ENCODE measurements at regions not wholly inside any gene's neighbourhood (a gene's known extent, or its start where the extent isn't known, plus 50 kb on each side); places are given as distances from the start of the nearest gene placed in this dataset.
A peak's percentile ranks its signal among the peaks of the same experiment; 100 is the strongest.

DNA sequence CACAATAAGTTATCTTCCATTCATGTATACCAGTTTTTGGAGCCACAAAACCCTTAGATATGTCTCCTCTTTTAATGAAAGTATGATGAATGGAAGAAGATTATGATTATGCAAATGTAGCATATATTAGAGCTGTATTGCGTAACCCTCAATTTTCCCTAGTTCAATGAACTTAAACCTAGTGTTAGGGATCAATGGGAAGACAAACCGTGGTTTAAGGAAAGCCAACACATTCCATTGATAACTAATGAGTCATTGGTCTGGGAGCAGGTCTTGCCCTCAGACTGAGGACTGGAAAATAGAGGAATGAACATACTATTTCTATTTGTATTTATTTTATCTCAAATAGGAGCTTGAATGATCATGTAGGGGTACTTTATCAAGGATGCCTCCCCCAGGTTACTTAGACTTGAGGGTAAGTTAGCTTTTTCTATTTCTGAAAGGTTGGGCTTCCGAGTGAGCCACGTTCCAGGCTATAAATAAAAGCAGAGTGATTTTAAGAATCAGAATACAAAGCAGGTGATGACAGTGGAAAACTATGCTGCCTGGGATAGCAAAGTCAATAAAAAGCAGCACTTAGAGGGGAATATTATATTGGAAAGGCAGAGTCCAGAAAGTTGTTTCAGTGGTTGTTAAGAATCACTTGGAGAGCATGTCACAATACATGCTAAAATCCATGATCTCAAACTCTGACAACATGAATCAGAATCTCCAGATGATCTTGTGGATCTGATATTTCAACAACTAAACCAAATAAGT lies 356.0 kb downstream of the ADAM29 start:
- no peaks in the 10 kb centered on the region for H4K20me1 ChIP-seq (ENCODE audit: insufficient read depth, low read length)
- H3K4me1 ChIP-seq (ENCODE audit: insufficient read depth, low read length, poor library complexity, severe bottlenecking): no peaks in the 10 kb centered on the region
- no peak overlapping the region for H3K27ac ChIP-seq (ENCODE audit: low read depth, low read length, poor library complexity, severe bottlenecking)
- no TSS peak for BruUV-seq (replicated peaks)
- intact Hi-C loops (cut with micrococcal nuclease; ENCODE audit: unreplicated experiment): no loop called here
- TF ChIP-seq, protein P1, sequence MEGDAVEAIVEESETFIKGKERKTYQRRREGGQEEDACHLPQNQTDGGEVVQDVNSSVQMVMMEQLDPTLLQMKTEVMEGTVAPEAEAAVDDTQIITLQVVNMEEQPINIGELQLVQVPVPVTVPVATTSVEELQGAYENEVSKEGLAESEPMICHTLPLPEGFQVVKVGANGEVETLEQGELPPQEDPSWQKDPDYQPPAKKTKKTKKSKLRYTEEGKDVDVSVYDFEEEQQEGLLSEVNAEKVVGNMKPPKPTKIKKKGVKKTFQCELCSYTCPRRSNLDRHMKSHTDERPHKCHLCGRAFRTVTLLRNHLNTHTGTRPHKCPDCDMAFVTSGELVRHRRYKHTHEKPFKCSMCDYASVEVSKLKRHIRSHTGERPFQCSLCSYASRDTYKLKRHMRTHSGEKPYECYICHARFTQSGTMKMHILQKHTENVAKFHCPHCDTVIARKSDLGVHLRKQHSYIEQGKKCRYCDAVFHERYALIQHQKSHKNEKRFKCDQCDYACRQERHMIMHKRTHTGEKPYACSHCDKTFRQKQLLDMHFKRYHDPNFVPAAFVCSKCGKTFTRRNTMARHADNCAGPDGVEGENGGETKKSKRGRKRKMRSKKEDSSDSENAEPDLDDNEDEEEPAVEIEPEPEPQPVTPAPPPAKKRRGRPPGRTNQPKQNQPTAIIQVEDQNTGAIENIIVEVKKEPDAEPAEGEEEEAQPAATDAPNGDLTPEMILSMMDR (conservative IDR thresholded peaks at IDR 0.05; ENCODE audit: low read length): no peak
- TF ChIP-seq EZH2phosphoT487 (IDR thresholded peaks at IDR 0.05; ENCODE audit: borderline replicate concordance, low read depth, low read length): no peak
- H3K9me2 ChIP-seq (ENCODE audit: insufficient read depth, low read length): no peaks in the 10 kb centered on the region
- H3K36me3 ChIP-seq (ENCODE audit: insufficient read depth, low read length): no peaks in the 10 kb centered on the region
- H2AFZ ChIP-seq (ENCODE audit: low read length): peak overlapping the region; percentile 39; the same call in 1 of the 2 replicates
- no peaks in the 10 kb centered on the region for H3K79me2 ChIP-seq (ENCODE audit: insufficient read depth, low read depth, low read length)
- DNase-seq (ENCODE audit: low spot score): no peak
- no peak overlapping the region for H3K4me2 ChIP-seq (ENCODE audit: low read length)
- ChIA-PET POLR2A (interaction anchor here (0.6 to 1.6 kb wide), 3 partner anchors 9 to 41 kb away, joined by 3 to 7 read pairs (median 4); no protein-coding TSS in a partner anchor), CTCF (ENCODE audit: unreplicated experiment) (no interaction called here)
- no peak overlapping the region for H3K4me3 ChIP-seq (ENCODE audit: low read depth, low read length, poor library complexity, severe bottlenecking)
- no peaks in the 10 kb centered on the region; the same call in 1 of the 2 replicates for H3K9me3 ChIP-seq (ENCODE audit: low read length)

DNA sequence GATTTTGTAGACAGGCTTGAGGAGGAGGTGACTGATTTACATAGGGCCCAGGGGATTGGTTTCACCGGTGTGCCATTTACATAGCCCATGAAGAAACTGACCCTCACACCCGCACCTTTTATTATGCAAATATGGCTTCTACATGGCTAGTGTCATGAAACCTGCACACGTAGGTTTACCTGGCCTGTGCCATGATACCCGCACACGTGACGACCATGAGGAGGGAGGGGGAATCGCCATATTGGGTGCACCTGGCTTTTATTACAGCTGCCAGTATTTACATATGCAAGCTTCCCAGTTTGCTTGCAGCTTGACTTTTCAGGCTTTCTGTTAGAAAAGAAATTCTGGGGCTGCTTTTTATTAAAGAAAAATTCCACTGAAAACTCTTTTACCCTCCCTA lies 359.7 kb downstream of the ADAM29 start:
- ChIA-PET CTCF (ENCODE audit: unreplicated experiment) (interaction anchor here (0.7 kb wide), 1 partner anchor 756 kb away, joined by 3 read pairs; no protein-coding TSS in a partner anchor), POLR2A (no interaction called here)
- no TSS peak for BruUV-seq (replicated peaks)
- Histone ChIP-seq H3K9me2 (ENCODE audit: insufficient read depth, low read length) (no peaks in the 10 kb centered on the region), H3K9me3 (ENCODE audit: low read length) (no peaks in the 10 kb centered on the region; the same call in 1 of the 2 replicates), H3K79me2 (ENCODE audit: insufficient read depth, low read depth, low read length) (no peaks in the 10 kb centered on the region), H3K27ac (ENCODE audit: low read depth, low read length, poor library complexity, severe bottlenecking) (no peak overlapping the region), H3K4me2 (ENCODE audit: low read length) (no peak overlapping the region), H3K4me1 (ENCODE audit: insufficient read depth, low read length, poor library complexity, severe bottlenecking) (no peaks in the 10 kb centered on the region), H3K36me3 (ENCODE audit: insufficient read depth, low read length) (no peaks in the 10 kb centered on the region), H4K20me1 (ENCODE audit: insufficient read depth, low read length) (no peaks in the 10 kb centered on the region), H2AFZ (ENCODE audit: low read length) (no peak overlapping the region), H3K4me3 (ENCODE audit: low read depth, low read length, poor library complexity, severe bottlenecking) (no peak overlapping the region)
- TF ChIP-seq, protein P1 (conservative IDR thresholded peaks at IDR 0.05; ENCODE audit: low read length): no peak
- TF ChIP-seq EZH2phosphoT487 (IDR thresholded peaks at IDR 0.05; ENCODE audit: borderline replicate concordance, low read depth, low read length): no peak
- intact Hi-C loops (cut with micrococcal nuclease; ENCODE audit: unreplicated experiment): no loop called here
- DNase-seq (ENCODE audit: low spot score): no peak

DNA sequence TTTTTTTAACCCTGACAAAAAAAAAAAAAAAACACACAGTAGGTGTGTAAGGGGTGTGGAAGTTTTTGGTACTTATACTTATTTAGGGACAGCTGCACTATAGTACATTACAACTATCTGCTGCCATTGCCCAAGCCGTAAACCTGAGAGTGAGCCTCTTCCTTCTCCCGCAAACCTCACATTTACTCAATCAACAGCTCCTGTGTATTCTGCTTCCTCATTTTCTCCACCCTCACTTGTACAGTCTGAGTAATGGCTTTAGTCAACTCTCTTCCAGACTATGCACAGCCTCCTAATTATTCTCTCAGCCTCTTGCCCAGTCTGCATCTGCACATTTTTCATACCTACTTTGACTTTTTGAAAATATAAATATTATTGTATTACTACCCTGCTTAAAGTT lies 362.0 kb downstream of the ADAM29 start:
- intact Hi-C loops (cut with micrococcal nuclease; ENCODE audit: unreplicated experiment): loop anchor here (5.0 kb wide), 1 partner anchor 247 kb away; no protein-coding TSS in a partner anchor
- Histone ChIP-seq H3K9me3 (ENCODE audit: low read length) (no peaks in the 10 kb centered on the region; the same call in 1 of the 2 replicates), H3K79me2 (ENCODE audit: insufficient read depth, low read depth, low read length) (no peaks in the 10 kb centered on the region), H3K27ac (ENCODE audit: low read depth, low read length, poor library complexity, severe bottlenecking) (no peak overlapping the region), H4K20me1 (ENCODE audit: insufficient read depth, low read length) (no peaks in the 10 kb centered on the region), H3K4me3 (ENCODE audit: low read depth, low read length, poor library complexity, severe bottlenecking) (no peak overlapping the region), H3K4me1 (ENCODE audit: insufficient read depth, low read length, poor library complexity, severe bottlenecking) (no peaks in the 10 kb centered on the region), H2AFZ (ENCODE audit: low read length) (no peak overlapping the region), H3K9me2 (ENCODE audit: insufficient read depth, low read length) (no peaks in the 10 kb centered on the region), H3K4me2 (ENCODE audit: low read length) (no peak overlapping the region), H3K36me3 (ENCODE audit: insufficient read depth, low read length) (no peaks in the 10 kb centered on the region)
- POLR2A ChIA-PET: interaction anchor here (0.6 to 1.3 kb wide), 6 partner anchors 9 to 416 kb away, joined by 3 to 6 read pairs (median 4); no protein-coding TSS in a partner anchor
- no peak for TF ChIP-seq EZH2phosphoT487 (IDR thresholded peaks at IDR 0.05; ENCODE audit: borderline replicate concordance, low read depth, low read length)
- TF ChIP-seq, protein P1 (conservative IDR thresholded peaks at IDR 0.05; ENCODE audit: low read length): no peak
- BruUV-seq (replicated peaks): no TSS peak
- CTCF ChIA-PET (ENCODE audit: unreplicated experiment): no interaction called here
- no peak for DNase-seq (ENCODE audit: low spot score)

Measured in OCI-LY7 (cell line).